ENCODE measurements at regions not wholly inside any gene's neighbourhood (a gene's known extent, or its start where the extent isn't known, plus 50 kb on each side); places are given as distances from the start of the nearest gene placed in this dataset.

DNA sequence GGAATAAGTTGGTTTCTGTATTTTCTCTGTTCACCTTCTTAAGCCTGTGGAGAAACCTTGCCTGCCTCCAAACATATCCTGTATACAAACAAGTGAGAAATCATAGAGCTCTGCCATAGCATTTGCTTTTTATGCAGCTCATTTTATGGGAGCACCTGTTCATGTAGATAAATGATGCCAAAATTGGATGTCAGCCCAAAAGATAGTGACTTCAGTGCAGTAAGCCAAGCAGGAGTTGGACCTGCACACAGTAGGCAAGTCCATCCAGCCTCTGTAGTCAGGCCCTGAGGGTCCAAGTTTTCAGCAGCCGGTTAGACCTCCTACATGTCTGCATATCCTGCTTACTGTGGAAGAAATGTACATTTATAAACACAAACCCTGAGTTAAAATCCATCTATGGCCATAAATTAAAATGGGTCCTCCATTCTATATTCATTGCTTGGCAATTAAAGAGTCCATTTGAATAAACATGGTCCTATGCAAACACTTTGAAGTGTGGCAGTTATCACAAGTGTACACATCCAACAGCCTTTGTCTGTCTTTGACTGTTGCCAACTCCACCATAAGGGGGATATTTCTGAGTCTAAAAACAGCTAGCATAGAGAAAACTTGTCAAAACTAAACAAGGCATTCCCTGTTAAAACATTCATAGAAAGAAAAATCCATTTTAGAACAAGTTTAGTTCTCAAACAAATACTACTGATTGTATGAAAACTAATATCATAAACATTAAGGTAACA is 847.8 kb downstream of the RPS29 start:
- Histone ChIP-seq H3K4me1 (ENCODE audit: insufficient read depth, low read length) (no peaks in the 10 kb centered on the region), H2BK20ac (ENCODE audit: low read depth, low read length, poor library complexity, severe bottlenecking) (no peak overlapping the region), H4K91ac (ENCODE audit: insufficient read length, low read depth, low read length) (no peak overlapping the region), H3K56ac (ENCODE audit: insufficient read length, low read depth, low read length) (no peak overlapping the region), H4K8ac (replicated peaks; ENCODE audit: insufficient read length, low read depth, low read length) (no peak overlapping the region), H3K79me2 (ENCODE audit: insufficient read depth, low read length) (no peaks in the 10 kb centered on the region), H3K27me3 (ENCODE audit: insufficient read depth, low read length) (no peaks in the 10 kb centered on the region), H2BK120ac (ENCODE audit: low read depth, low read length, poor library complexity, severe bottlenecking) (no peak overlapping the region), H2BK5ac (ENCODE audit: insufficient read length, low read length) (no peak overlapping the region), H4K5ac (ENCODE audit: insufficient read length, low read depth, low read length) (no peak overlapping the region), H2AFZ (ENCODE audit: low read length) (no peak overlapping the region), H3K4me2 (ENCODE audit: insufficient read depth, insufficient read length, low read length) (no peak overlapping the region), H3K14ac (ENCODE audit: insufficient read depth, low read length) (no peak overlapping the region), H3K79me1 (ENCODE audit: insufficient read depth, low read depth, low read length, poor library complexity, severe bottlenecking) (no peaks in the 10 kb centered on the region), H3K23ac (ENCODE audit: insufficient read length, low read depth, low read length) (no peak overlapping the region), H3K9me3 (ENCODE audit: control insufficient read depth, low read depth, low read length) (peaks cover 15% of the 10 kb centered on the region), H3K27ac (ENCODE audit: insufficient read length, low read depth, low read length) (no peak overlapping the region), H3K9ac (ENCODE audit: extremely low read depth, insufficient read length, low read length) (no peak overlapping the region), H2BK12ac (ENCODE audit: insufficient read length, low read depth, low read length) (no peak overlapping the region), H4K20me1 (ENCODE audit: control insufficient read depth, insufficient read depth, insufficient read length) (no peaks in the 10 kb centered on the region), H3T11ph (ENCODE audit: low read length) (no peak overlapping the region), H2BK15ac (ENCODE audit: low read depth, low read length) (no peak overlapping the region), H3K4ac (ENCODE audit: low read depth, low read length) (no peak overlapping the region), H3K18ac (ENCODE audit: insufficient read length, low read depth, low read length) (no peak overlapping the region), H3K23me2 (ENCODE audit: insufficient read length, low read depth, low read length, poor library complexity, severe bottlenecking) (no peaks in the 10 kb centered on the region), H2AK5ac (ENCODE audit: insufficient read length, low read length) (no peak overlapping the region)
- H3K4me1 Mint-ChIP-seq = no peaks in the 10 kb centered on the region
- WGBS (ENCODE audit: extremely low coverage, insufficient read length, low lambda C conversion rate) = no CpG with 5 or more reads among the region's 1 CpG
- peaks cover 11 to 22% (median 19%) of the 10 kb centered on the region in 3 experiments for H3K36me3 Mint-ChIP-seq (ENCODE audit: insufficient read depth in 1 of 3, low read depth in 3 of 3)
- no peaks in the 10 kb centered on the region for H3K27me3 Mint-ChIP-seq (ENCODE audit: low read depth)
- TF ChIP-seq, protein P1, sequence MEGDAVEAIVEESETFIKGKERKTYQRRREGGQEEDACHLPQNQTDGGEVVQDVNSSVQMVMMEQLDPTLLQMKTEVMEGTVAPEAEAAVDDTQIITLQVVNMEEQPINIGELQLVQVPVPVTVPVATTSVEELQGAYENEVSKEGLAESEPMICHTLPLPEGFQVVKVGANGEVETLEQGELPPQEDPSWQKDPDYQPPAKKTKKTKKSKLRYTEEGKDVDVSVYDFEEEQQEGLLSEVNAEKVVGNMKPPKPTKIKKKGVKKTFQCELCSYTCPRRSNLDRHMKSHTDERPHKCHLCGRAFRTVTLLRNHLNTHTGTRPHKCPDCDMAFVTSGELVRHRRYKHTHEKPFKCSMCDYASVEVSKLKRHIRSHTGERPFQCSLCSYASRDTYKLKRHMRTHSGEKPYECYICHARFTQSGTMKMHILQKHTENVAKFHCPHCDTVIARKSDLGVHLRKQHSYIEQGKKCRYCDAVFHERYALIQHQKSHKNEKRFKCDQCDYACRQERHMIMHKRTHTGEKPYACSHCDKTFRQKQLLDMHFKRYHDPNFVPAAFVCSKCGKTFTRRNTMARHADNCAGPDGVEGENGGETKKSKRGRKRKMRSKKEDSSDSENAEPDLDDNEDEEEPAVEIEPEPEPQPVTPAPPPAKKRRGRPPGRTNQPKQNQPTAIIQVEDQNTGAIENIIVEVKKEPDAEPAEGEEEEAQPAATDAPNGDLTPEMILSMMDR (conservative IDR thresholded peaks at IDR 0.05) = no peak
- no peak overlapping the region for H3K4me3 Mint-ChIP-seq
- no peak for DNase-seq
- no peak overlapping the region for H3K27ac Mint-ChIP-seq
- peaks cover 24 to 25% of the 10 kb centered on the region in 2 experiments for H3K9me3 Mint-ChIP-seq

Data from H9 (cell line).